ENCODE measurements at regions not wholly inside any gene's neighbourhood (a gene's known extent, or its start where the extent isn't known, plus 50 kb on each side); places are given as distances from the start of the nearest gene placed in this dataset.

DNA sequence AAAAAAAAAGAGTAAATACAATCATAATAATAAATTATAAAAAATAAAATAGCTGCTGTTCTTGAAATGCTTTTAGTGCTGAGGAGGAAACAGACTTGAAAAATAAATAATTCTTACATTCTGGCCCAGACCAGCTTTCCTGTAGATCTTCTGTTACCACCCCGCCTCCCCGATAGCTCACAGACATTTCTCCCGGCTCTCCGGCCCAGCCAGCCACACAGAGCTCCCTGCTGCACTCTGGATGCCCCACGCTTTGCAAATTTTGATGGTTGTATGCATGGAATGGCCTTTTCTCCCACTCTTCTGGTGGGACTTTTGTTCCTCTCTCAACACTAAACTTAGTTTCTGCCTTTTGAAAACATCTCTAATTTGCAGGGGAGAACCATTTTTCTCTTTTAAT lies 249.3 kb downstream of the ATP23 start:
- no peak for DNase-seq (ENCODE audit: low read depth)

DNA sequence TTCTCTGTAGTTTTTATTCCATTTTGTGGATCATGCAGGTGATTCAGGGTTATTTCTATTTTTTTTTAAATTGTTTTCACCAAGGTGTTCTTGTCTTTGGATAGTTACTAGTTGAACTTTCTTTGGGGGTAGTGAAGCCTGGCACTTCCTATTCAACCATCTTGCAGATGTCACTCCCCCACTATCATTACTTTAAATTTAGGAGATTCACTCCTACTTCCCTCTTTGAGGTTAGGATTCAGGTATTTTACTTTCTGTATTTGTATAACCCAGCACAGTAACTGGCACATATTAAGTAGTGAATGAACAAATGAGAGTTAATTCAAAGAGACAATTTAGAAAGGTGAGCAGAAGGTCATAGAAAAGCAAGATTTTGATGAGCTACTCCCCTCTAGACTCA lies 255.6 kb downstream of the ATP23 start:
- DNase-seq (ENCODE audit: low read depth) = no peak

DNA sequence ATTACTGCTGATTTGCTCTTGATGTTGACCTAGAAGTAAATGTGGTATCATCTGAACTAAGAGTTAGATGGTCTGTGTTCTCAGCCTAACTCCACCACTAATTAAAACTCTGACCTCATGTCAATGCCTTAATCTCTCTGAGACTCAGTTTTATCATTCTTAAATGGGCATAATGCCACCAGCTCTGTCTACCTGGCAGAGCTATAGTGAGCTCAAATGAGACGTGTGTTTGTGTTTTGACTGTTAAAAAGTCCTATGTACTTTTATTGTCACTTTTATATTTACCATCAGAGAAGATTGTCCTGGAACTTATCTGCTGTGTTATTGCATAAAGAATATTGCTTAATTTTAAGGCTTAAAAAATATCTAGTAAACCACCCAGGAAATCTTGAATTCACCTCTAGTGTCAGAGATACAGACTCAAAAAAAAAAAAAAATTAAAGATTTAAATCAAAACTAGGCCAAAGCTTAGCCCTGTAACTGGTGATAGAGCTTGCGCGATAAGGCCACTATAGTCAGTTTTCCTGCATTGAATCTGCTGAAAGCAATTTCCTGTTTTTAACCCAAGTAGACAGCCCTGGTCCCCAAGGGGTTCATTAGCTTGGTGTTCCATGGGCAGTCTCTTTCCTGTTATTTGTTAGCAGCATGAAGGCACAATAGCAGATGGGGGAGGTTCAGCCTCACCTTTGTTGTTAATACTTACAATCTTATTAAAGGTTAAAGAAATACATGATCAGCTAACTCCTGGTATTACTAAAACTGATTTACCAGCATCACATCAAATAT lies 261.8 kb downstream of the ATP23 start:
- DNase-seq (ENCODE audit: low read depth) = no peak

DNA sequence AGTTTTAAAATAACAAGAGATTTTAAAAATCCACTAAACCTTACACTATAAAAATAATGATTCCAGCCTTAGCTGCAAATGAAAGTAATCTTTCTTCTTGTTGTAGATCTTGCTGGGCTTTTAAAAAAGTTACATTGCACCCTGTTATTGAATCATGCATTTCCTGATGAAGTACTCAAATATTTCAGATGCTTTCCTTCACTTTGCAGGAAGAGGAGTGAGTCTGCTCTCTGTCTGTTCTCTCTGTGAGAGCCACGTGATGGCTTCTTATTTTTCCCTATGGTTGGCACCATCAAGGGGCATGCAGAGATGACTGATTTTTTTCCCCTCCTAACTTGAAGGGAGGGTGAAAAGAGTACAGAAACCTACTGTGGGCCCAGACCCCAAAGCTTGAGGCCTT lies 262.7 kb downstream of the ATP23 start:
- no peak for DNase-seq (ENCODE audit: low read depth)

DNA sequence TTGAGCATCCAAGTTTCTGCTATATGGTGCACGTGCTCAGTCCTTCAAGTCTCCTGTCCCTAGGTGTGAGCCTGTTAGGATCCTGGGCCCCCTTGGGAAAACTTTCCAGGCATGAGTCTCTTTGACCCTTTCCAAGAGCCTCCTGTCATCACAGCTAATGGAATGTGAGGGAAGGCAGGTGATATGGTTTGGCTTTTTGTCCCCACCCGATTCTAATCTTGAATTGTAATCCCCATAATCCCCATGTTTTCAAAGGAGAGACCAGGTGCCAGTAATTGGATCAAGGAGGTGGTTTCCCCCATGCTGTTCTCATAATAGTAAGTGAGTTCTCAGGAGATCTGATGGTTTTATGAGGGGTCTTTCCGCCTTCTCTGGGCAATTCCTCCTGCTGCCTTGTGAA lies 265.5 kb downstream of the ATP23 start:
- no peak for DNase-seq (ENCODE audit: low read depth)

DNA sequence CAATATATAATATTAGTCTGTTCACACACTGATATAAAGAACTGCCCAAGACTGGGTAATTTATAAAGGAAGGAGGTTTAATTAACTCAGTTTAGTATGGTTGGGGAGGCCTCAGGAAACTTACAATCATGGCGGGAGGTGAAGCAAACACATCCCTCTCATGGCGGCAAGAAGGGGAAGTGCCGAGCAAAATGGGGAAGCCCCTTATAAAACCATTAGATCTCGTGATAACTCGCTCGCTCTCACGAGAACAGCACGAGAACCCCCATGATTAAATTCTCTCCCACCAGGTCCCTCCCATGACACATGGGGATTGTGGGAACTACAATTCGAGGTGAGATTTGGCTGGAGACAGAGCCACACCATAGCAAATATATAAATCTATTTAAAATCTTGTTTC lies 269.8 kb downstream of the ATP23 start:
- no peak for DNase-seq (ENCODE audit: low read depth)

DNA sequence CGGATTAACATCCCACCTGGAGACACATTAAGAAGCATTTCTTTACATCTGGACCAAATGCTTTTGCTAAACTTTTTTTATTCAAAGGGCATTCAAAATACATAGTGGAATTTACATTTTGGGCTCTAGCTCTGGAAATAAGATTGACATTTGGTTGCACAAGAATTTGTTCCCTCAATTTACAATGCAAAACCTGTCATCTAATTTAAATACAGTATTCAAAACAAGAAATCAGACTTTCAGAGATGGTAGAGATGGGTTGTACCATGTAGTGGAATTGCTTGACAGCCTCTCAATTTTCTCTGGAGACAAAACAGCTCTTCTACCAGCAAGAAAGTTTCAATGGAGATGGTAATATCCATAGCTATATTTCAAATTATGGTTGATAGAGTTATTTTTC lies 275.8 kb downstream of the ATP23 start:
- no peak for DNase-seq (ENCODE audit: low read depth)

DNA sequence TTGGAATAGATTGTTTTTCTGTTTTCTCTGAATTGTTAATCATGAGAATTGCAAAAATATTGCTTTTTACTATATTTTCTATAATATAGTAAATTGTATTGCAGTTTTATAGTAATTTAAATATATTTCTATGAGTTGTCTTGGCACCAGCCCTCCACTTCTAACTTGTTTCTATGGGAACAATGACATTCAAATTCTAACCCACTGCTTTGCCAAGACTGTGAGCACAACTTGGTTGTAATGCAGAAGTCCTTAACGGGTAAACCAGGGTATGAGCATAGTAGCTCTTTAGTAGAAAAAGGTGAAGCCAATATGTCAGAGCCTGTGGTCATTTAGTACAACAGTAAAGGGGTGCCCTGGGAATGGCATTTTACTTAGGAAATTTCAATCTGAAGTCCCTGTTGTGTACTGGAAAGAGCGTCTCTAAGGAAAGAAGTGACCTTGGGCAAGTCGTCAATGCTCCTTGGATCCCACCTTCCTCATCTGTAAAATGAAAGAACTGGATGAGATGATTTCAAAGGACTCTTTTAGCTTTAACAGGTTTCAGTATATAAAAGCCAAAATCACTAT lies 283.3 kb downstream of the ATP23 start:
- DNase-seq (ENCODE audit: low read depth) = no peak

DNA sequence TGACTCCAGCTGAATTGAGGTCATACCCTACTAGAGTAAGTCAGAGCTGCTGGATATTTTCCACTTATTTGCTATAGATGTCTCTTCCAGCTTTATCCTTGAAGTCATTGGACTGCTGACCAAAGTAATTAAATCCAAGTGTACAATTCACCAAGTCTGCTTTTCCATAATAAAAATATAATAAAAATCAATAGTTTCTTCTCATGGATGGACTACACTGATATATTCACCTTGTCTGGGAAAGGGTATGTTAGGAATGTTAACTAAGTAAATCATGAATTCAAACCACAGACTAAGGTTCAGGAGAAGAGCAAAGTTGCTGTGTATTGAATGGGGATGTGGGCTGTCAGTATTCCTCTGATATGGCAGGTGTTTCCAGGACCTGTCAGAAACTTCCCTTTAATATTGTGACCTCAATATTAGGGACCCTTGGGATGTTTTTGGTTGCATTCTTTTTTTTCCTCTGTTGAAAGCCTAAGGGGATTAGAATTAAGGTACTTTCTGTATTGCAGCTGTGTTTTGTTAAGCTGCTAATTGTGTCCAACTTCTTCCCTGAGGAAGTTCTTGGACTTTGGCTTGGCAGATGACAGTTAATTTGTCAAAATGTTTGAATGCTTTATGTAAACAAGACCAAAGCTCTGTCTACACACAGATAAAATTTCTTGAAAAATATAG lies 284.0 kb downstream of the ATP23 start:
- DNase-seq (ENCODE audit: low read depth) = no peak

DNA sequence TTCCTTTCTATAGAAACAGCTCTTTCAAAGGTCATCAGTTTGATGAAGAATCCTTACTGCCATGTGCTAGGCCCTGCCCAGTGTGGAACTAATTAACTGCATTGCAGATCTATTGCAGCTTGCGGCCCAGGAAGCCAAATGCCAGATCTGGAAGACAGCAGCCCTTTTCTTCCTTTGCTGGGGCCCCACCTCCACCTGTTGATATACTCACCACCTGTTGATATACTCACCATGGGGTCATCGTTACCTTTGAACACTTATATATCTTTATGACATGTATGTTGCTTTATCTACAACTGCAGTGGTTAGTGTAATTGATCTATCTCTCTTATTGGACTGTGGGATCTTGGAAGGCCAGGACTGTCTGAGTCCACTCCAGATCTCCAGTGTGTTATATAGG lies 292.5 kb downstream of the ATP23 start:
- DNase-seq (ENCODE audit: low read depth) = no peak

DNA sequence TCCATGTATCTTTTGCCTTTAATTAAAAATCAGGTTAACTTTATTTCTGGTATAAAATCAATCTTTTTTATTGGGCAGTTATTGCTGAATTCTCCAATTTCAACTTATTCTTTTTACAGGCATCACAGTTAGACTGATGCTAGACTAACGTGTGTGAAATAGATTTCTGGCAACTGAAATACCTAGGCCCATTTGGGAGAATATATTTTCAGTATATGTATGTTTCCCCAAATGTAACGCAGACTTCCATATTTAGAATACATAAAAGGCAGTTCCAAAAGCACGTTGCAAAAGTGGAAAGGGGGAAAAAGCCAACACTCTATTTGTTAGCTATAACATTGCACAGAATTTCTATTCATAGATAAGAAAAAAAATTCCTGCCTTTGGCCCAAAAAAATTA lies 297.0 kb downstream of the ATP23 start:
- DNase-seq (ENCODE audit: low read depth) = no peak

DNA sequence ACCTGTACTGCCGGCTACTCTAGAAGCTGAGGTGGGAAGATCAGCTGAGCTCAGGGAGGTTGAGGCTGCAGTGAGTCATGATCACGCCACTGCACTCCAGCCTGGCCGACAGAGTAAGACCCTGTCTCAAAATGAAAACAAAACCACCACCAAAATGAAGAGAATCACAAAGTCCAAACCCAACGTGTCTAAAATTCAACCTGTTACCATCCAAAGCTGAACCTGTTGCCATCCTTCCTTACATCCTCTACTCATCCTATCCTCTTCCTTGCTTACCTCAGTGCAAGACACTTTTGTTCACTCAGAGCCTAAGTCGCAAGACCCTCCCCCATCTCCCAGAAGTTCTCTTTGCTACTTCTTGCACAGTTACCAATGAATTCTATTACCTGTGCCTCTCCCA lies 299.7 kb downstream of the ATP23 start:
- DNase-seq (ENCODE audit: low read depth) = no peak

DNA sequence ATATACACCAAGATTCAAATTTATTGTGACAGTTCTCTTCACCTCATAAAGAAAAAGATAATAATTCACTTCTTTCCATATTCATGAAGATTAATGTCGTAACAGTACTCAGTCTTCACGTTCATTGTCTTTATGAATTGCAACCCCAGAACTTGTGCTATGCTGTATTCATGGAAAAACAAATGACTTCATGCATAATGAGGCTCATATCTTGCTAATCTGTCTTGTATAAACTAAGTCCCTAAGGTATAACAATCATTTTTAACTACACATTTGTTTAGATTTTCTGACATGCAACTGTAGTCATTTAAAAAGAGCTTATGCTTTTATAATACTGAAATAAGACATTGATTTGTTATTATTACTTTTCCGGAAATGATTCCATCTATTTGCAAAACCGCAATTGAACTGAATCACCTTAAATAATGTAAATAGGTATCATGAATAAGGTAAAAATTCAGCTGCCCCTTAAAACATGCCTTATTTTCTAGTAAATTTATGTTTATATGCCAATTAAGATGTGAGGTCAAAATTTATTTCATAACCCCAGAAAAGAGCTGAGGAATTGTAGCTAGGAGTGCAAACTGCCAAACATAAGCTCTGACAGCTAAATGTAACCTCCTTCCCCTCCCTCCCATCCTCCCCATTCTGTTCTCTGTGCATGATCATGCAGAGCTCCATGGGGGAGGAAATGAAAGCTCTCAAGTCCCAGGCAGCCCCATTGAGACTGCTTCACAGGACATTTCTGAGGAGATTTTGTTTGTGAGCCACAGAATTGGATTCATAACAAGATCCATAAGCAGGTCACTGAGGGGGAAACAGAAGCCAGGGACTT lies 301.6 kb downstream of the ATP23 start:
- DNase-seq (ENCODE audit: low read depth) = no peak

DNA sequence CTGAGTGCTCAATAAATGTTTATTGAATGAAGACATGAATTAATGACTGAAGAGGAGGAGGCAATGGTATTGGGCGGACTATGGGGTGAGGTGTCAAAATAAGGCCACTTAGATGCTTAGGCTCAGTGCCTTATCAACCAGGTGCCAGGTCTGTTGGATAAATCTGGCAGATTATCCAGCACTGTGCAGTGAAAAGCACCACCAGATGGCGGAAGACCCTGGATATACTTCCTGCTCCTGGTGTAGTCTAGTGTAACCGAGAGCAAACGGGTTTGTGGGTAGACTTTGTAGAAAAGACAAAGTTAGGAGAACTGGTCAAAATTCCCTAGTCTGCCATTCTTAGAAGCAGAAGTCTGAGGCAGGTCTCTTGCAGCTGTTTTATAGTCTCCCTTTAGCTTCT lies 306.3 kb downstream of the ATP23 start:
- DNase-seq (ENCODE audit: low read depth) = no peak

DNA sequence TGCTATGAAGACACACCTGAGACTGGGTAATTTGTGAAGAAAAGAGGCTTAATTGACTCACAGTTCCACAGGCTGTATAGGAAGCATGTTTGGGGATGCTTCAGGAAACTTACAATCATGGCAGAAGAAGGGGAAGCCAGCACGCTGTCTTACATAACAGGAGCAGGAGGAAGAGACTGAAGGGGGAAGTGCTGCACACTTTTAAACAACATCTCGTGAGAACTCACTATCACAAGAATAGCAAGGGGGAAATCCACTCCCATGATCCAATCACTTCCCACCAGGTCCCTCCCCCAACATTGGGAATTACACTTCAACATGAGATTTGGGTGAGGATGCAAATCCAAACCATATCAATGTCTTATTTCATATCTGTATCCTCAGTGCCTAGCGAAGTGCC lies 307.2 kb downstream of the ATP23 start:
- DNase-seq (ENCODE audit: low read depth) = no peak

DNA sequence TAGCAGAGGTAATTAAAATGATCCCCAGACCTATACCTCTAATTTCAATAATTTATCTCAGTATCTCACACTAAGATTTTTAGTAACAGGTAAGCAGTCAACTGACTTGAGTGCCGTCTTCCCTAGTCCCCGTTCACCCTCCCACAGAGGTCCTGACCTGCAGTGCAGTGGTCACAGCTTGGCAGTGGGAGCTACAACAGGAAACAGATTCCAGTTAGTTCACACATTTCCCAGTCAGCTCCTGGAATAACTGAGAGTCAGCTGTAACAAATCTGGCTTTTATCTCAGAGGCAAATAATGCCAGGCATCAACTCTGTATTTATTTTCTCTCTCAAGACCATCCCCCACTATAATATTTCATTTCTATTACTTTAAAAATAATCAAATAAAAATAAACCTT lies 308.2 kb downstream of the ATP23 start:
- no peak for DNase-seq (ENCODE audit: low read depth)

DNA sequence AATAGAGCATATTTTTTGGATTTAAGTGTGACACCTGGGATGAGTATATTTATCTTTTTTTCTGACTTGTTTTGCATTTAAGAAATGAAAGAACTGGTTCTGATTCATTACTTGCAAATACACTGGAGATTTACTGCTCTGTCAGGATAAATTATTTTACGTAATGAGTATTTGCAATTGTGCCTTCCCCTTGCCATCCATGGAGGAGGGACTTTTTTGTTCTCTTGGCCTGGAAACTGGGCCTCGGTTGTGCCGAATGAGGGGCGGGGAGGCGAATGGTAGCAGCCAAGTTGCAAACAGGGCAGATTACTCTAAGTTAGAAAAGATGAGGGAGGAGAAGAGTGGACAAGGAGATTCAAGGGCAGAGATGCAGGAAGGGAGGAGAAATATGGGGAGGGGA lies 308.7 kb downstream of the ATP23 start:
- no peak for DNase-seq (ENCODE audit: low read depth)

DNA sequence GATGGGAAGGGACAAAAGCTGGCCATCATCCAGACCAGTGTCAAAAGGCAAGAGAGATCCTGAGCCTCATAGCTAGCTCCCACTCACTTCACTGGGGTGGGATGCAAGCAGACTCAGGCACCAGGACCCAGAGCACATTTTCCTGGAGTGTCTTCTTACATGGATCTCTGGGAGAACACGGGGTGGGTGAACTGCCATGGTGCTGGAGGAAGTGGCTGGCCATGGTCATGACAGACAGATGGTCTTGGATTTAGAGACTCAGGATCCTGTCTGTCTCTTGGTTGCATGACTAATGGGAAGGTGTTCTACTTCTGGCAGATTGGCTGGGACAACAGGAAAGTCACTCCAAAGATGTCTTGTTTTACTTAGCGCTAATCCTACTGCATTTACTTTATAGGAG lies 311.5 kb downstream of the ATP23 start:
- DNase-seq (ENCODE audit: low read depth) = no peak

DNA sequence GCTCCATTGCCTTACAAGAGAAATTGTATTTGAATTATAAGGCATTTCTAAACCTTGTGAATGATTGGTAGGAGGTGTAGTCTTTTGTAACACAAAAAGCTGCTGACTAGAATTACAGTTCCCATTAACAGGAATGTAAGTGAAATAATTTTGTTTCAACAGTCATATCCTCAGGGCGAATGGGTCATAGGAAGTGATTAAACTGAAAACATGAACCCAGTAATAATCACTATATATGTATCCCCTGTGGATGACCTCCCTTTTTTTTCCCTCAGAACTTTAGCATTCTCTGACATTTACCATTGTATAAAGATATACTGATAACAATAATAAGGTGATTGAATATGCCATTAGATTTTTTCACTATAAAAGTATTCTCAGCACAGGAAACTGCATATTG lies 312.3 kb downstream of the ATP23 start:
- no peak for DNase-seq (ENCODE audit: low read depth)

DNA sequence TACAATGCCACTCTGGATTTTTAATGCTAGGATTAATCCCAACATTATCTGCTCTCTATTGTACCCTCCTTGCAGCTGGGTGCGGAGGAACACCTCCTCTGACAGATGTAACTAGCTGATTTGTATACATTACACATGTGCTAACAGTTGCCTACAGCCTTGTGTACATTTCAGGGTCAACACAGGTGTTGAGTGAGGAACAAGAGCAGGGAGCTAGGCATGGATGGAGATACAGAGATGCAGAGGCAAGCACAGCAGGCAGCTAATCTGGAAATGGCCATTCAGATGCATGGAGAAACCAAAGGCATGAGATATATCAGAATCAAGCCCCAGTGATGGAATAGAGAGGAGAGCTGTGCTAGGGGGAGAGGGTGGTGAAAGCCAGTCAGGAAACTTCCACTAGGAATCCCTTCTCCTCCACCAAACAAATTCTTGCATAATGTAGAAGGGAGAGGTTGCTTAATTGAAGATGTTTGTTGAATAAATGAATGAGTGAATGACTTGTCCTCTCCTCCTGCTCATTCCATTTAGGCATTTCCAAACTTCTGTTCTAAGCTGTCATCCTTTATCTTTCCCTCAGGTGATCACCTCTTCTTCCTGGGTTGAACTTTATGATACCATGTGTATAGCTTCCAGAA lies 313.2 kb downstream of the ATP23 start:
- DNase-seq (ENCODE audit: low read depth) = no peak

DNA sequence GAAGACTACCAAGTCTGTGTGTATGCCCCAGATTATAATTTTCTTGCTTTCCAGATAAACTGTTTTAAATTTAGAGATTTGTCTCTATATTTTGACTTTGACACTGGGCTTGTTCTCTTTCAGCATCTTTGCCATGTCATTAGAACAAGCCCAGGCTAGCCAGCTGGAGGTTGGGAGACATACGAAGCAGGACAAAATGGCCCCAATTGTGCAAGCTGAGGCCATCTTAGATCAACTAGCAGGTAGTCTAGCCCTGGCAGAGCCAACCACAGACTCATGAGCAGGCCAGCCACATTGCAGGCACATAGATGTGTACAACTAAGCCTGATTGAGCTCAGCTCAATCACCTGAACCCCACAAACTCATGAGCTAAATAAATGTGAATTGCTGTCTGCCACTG lies 321.4 kb downstream of the ATP23 start:
- no peak for DNase-seq (ENCODE audit: low read depth)

DNA sequence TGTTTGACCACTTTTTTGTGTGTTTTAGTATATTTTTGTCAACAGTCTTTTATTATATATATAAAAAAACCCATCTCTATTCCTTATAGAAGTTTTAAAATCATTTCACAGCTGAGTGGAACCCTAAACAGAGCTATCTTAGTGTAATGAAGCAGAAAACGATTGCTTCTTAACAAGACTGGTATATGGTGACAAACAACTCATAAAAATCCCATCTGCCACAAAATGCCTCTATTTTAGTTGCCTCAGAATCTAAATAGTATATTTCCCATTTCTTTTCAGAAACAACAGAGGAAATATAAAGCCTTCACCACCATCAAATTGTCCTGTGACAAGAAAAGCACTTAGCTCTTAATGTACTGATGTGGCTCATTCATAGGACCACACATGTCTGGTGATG lies 322.4 kb downstream of the ATP23 start:
- no peak for DNase-seq (ENCODE audit: low read depth)
